CD14-positive monocyte (primary cell): ENCODE measurements at regions not wholly inside any gene's neighbourhood (a gene's known extent, or its start where the extent isn't known, plus 50 kb on each side); places are given as distances from the start of the nearest gene placed in this dataset.
A peak's percentile ranks its signal among the peaks of the same experiment; 100 is the strongest.

ENCODE experiments used
- DNase-seq, 3 donors: peaks; one replicate each; pipeline ENCODE4 v3.0.0-alpha.2; 2011 to 2022
- H2AFZ ChIP-seq: 2 replicates; pipeline ENCODE4 v1.6.0; 2012; ENCODE audit warnings: mild to moderate bottlenecking, low read depth, low read length, inconsistent platforms; ENCODE audit not compliant: insufficient read depth, poor library complexity, severe bottlenecking
- H3K27ac ChIP-seq, 2 donors: 1 replicate in 1 of 2; 2 replicates in 1 of 2; pipeline ENCODE4 v1.5.1; 2012 to 2013; ENCODE audit warnings: low read length in 2 of 2, control low read depth in 1 of 2, inconsistent platforms in 1 of 2, low read depth in 1 of 2, mild to moderate bottlenecking in 1 of 2
- H3K27me3 ChIP-seq, 2 donors: one replicate each; pipeline versions ENCODE4 v1.6.0 to v1.6.1; 2011 to 2013; ENCODE audit warnings: low read length in 2 of 2; ENCODE audit not compliant: control insufficient read depth in 2 of 2, insufficient read depth in 2 of 2
- H3K36me3 ChIP-seq, 2 donors: replicated peaks in 1 of 2; 1 replicate in 1 of 2; 2 replicates in 1 of 2; pipeline versions ENCODE4 v1.5.1 to v1.6.1; 2012 to 2013; ENCODE audit warnings: low read length in 2 of 2, control low read depth in 1 of 2, inconsistent platforms in 1 of 2, mild to moderate bottlenecking in 1 of 2; ENCODE audit not compliant: insufficient read depth in 2 of 2, control insufficient read depth in 1 of 2
- H3K4me1 ChIP-seq, 2 donors: 1 replicate in 1 of 2; 2 replicates in 1 of 2; pipeline versions ENCODE4 v1.5.1 to v1.6.1; 2012 to 2013; ENCODE audit warnings: low read length in 2 of 2, control low read depth in 1 of 2, inconsistent platforms in 1 of 2, mild to moderate bottlenecking in 1 of 2, moderate library complexity in 1 of 2; ENCODE audit not compliant: insufficient read depth in 2 of 2, control insufficient read depth in 1 of 2
- H3K4me2 ChIP-seq: replicated peaks from 2 replicates; pipeline ENCODE3; 2012; ENCODE audit warnings: low read length, moderate library complexity, mild to moderate bottlenecking; ENCODE audit not compliant: poor library complexity, severe bottlenecking; ENCODE audit errors: extremely low read depth
- H3K4me3 ChIP-seq, 3 experiments: fragments of 200-600 bp in 1 of 3; sonication (generic) in 1 of 3; replicated peaks in 1 of 3; 1 replicate in 2 of 3; 2 replicates in 1 of 3; pipeline ENCODE4 v1.5.1; 2011 to 2013; ENCODE audit warnings: low read length in 3 of 3, mild to moderate bottlenecking in 3 of 3, control low read depth in 2 of 3, low read depth in 2 of 3, inconsistent platforms in 1 of 3, moderate library complexity in 1 of 3
- H3K79me2 ChIP-seq: 2 replicates; pipeline ENCODE4 v1.6.0; 2012; ENCODE audit warnings: mild to moderate bottlenecking, control low read depth, inconsistent platforms, low read length, moderate library complexity; ENCODE audit not compliant: insufficient read depth
- H3K9ac ChIP-seq: 2 replicates; pipeline ENCODE4 v1.6.0; 2017; ENCODE audit warnings: low read length, mild to moderate bottlenecking; ENCODE audit not compliant: insufficient read depth, poor library complexity, severe bottlenecking
- H3K9me3 ChIP-seq, 2 donors: replicated peaks in 1 of 2; 1 replicate in 1 of 2; 2 replicates in 1 of 2; pipeline versions ENCODE4 v1.5.1 to v1.6.1; 2012 to 2013; ENCODE audit warnings: low read length in 2 of 2, control low read depth in 1 of 2; ENCODE audit not compliant: control insufficient read depth in 1 of 2, insufficient read depth in 1 of 2
- H4K20me1 ChIP-seq: 2 replicates; pipeline ENCODE4 v1.6.0; 2012; ENCODE audit warnings: mild to moderate bottlenecking, low read length, control low read depth, moderate library complexity; ENCODE audit not compliant: insufficient read depth
- H3K27ac Mint-ChIP-seq, 7 donors: one replicate each; pipeline ENCODE4 v1.8.0; 2020; ENCODE audit warnings: mild to moderate bottlenecking in 7 of 7, mixed read lengths in 7 of 7, moderate library complexity in 6 of 7, inconsistent platforms in 2 of 7
- H3K27me3 Mint-ChIP-seq, 3 donors: one replicate each; pipeline ENCODE4 v1.8.0; 2021 to 2022; ENCODE audit warnings: low read depth in 3 of 3, mild to moderate bottlenecking in 3 of 3, mixed read lengths in 3 of 3, moderate library complexity in 3 of 3, inconsistent platforms in 1 of 3
- H3K36me3 Mint-ChIP-seq, 2 donors: one replicate each; pipeline ENCODE4 v1.8.0; 2020; ENCODE audit warnings: mixed read lengths in 2 of 2, inconsistent platforms in 1 of 2, mild to moderate bottlenecking in 1 of 2
- H3K4me1 Mint-ChIP-seq: one replicate; pipeline ENCODE4 v1.8.0; 2020; ENCODE audit warnings: mild to moderate bottlenecking, mixed read lengths
- H3K4me3 Mint-ChIP-seq, 2 donors: one replicate each; pipeline ENCODE4 v1.8.0; 2020; ENCODE audit warnings: mild to moderate bottlenecking in 2 of 2, mixed read lengths in 2 of 2, moderate library complexity in 1 of 2
- H3K9me3 Mint-ChIP-seq, 7 donors: one replicate each; pipeline ENCODE4 v1.8.0; 2020 to 2022; ENCODE audit warnings: mixed read lengths in 7 of 7, mild to moderate bottlenecking in 6 of 7, moderate library complexity in 6 of 7, inconsistent platforms in 2 of 7
- CTCF ChIP-seq: fragments of 200-600 bp; IDR thresholded peaks from one replicate; pipeline ENCODE4 v1.8.0; 2022; ENCODE audit warnings: antibody characterized with exemption, mild to moderate bottlenecking
- WGBS: methylation state at CpG from one replicate; pipeline ENCODE4 v1.1.5; 2013; ENCODE audit warnings: missing lambda C conversion rate; ENCODE audit not compliant: insufficient coverage; 5-methylcytosine and 5-hydroxymethylcytosine counted together
- intact Hi-C, 2 donors: fragments of 100-400 bp; cut with micrococcal nuclease; formaldehyde crosslinking; loops; one replicate each; pipeline versions ENCODE4 v1.15.0 to v1.15.1; 2023

GRCh38 chr22:46028106-46028991 is 51.4 kb upstream of the WNT7B start:
- intact Hi-C loops: no loop called here
- H4K20me1 ChIP-seq: no peaks in the 10 kb centered on the region
- H3K36me3 ChIP-seq: no peaks in the 10 kb centered on the region
- 74% methylated on average over 14 of the region's 16 CpGs for WGBS
- DNase-seq: no peak
- H3K79me2 ChIP-seq: no peaks in the 10 kb centered on the region
- Mint-ChIP-seq H3K36me3 (peaks cover 0 to 2% of the 10 kb centered on the region in 2 donors), H3K27ac (no peak overlapping the region), H3K4me3 (peak overlapping the region; percentile 52 to 55), H3K27me3 (peaks cover 16 to 30% (median 22%) of the 10 kb centered on the region in 3 donors), H3K4me1 (peaks cover 24% of the 10 kb centered on the region), H3K9me3 (peaks cover 0 to 4% (median 0%) of the 10 kb centered on the region in 7 donors)
- H3K4me2 ChIP-seq: peak overlapping the region; percentile 73
- no peak overlapping the region for H3K4me3 ChIP-seq
- H3K4me1 ChIP-seq: peaks cover 15 to 33% of the 10 kb centered on the region in 2 donors
- no peak overlapping the region for H3K9ac ChIP-seq
- no peaks in the 10 kb centered on the region for H3K9me3 ChIP-seq
- H3K27ac ChIP-seq: no peak overlapping the region
- TF ChIP-seq CTCF: no peak
- H2AFZ ChIP-seq: no peak overlapping the region
- H3K27me3 ChIP-seq: peaks cover 0 to 20% of the 10 kb centered on the region in 2 donors

- H3K79me2 ChIP-seq: no peaks in the 10 kb centered on the region
- H3K27ac Mint-ChIP-seq: no peak overlapping the region
- 73% methylated on average over 3 of the region's 8 CpGs for WGBS
- no peak overlapping the region for H3K4me2 ChIP-seq
- peaks cover 15 to 33% of the 10 kb centered on the region in 2 donors for H3K4me1 ChIP-seq
- H3K4me3 ChIP-seq: no peak overlapping the region
- H4K20me1 ChIP-seq: no peaks in the 10 kb centered on the region
- H3K27me3 ChIP-seq: peaks cover 0 to 20% of the 10 kb centered on the region in 2 donors
- no peaks in the 10 kb centered on the region for H3K36me3 ChIP-seq
- DNase-seq: no peak
- H3K4me1 Mint-ChIP-seq: peaks cover 24% of the 10 kb centered on the region
- H3K27me3 Mint-ChIP-seq: peaks cover 16 to 26% (median 22%) of the 10 kb centered on the region in 3 donors
- H3K4me3 Mint-ChIP-seq: no peak overlapping the region
- H3K36me3 Mint-ChIP-seq: peaks cover 0 to 2% of the 10 kb centered on the region in 2 donors
- no peak overlapping the region for H3K27ac ChIP-seq
- intact Hi-C loops: no loop called here
- no peak overlapping the region for H2AFZ ChIP-seq
- peaks cover 0 to 4% (median 0%) of the 10 kb centered on the region in 7 donors for H3K9me3 Mint-ChIP-seq
- no peak overlapping the region for H3K9ac ChIP-seq
- no peak for TF ChIP-seq CTCF
- H3K9me3 ChIP-seq: no peaks in the 10 kb centered on the region
Observed at GRCh38 chr22:46029036-46029435, 52.1 kb upstream of the WNT7B start.
